CD14-positive monocyte (primary cell): ENCODE measurements at regions not wholly inside any gene's neighbourhood (a gene's known extent, or its start where the extent isn't known, plus 50 kb on each side); places are given as distances from the start of the nearest gene placed in this dataset.

Experiments
- DNase-seq, 3 donors: peaks; one replicate each; pipeline ENCODE4 v3.0.0-alpha.2; 2011 to 2022
- H2AFZ ChIP-seq: 2 replicates; pipeline ENCODE4 v1.6.0; 2012; ENCODE audit warnings: mild to moderate bottlenecking, low read depth, low read length, inconsistent platforms; ENCODE audit not compliant: insufficient read depth, poor library complexity, severe bottlenecking
- H3K27ac ChIP-seq, 2 donors: 1 replicate in 1 of 2; 2 replicates in 1 of 2; pipeline ENCODE4 v1.5.1; 2012 to 2013; ENCODE audit warnings: low read length in 2 of 2, control low read depth in 1 of 2, inconsistent platforms in 1 of 2, low read depth in 1 of 2, mild to moderate bottlenecking in 1 of 2
- H3K27me3 ChIP-seq, 2 donors: one replicate each; pipeline versions ENCODE4 v1.6.0 to v1.6.1; 2011 to 2013; ENCODE audit warnings: low read length in 2 of 2; ENCODE audit not compliant: control insufficient read depth in 2 of 2, insufficient read depth in 2 of 2
- H3K36me3 ChIP-seq, 2 donors: replicated peaks in 1 of 2; 1 replicate in 1 of 2; 2 replicates in 1 of 2; pipeline versions ENCODE4 v1.5.1 to v1.6.1; 2012 to 2013; ENCODE audit warnings: low read length in 2 of 2, control low read depth in 1 of 2, inconsistent platforms in 1 of 2, mild to moderate bottlenecking in 1 of 2; ENCODE audit not compliant: insufficient read depth in 2 of 2, control insufficient read depth in 1 of 2
- H3K4me1 ChIP-seq, 2 donors: 1 replicate in 1 of 2; 2 replicates in 1 of 2; pipeline versions ENCODE4 v1.5.1 to v1.6.1; 2012 to 2013; ENCODE audit warnings: low read length in 2 of 2, control low read depth in 1 of 2, inconsistent platforms in 1 of 2, mild to moderate bottlenecking in 1 of 2, moderate library complexity in 1 of 2; ENCODE audit not compliant: insufficient read depth in 2 of 2, control insufficient read depth in 1 of 2
- H3K4me2 ChIP-seq: replicated peaks from 2 replicates; pipeline ENCODE3; 2012; ENCODE audit warnings: low read length, moderate library complexity, mild to moderate bottlenecking; ENCODE audit not compliant: poor library complexity, severe bottlenecking; ENCODE audit errors: extremely low read depth
- H3K4me3 ChIP-seq, 3 experiments: fragments of 200-600 bp in 1 of 3; sonication (generic) in 1 of 3; replicated peaks in 1 of 3; 1 replicate in 2 of 3; 2 replicates in 1 of 3; pipeline ENCODE4 v1.5.1; 2011 to 2013; ENCODE audit warnings: low read length in 3 of 3, mild to moderate bottlenecking in 3 of 3, control low read depth in 2 of 3, low read depth in 2 of 3, inconsistent platforms in 1 of 3, moderate library complexity in 1 of 3
- H3K79me2 ChIP-seq: 2 replicates; pipeline ENCODE4 v1.6.0; 2012; ENCODE audit warnings: mild to moderate bottlenecking, control low read depth, inconsistent platforms, low read length, moderate library complexity; ENCODE audit not compliant: insufficient read depth
- H3K9ac ChIP-seq: 2 replicates; pipeline ENCODE4 v1.6.0; 2017; ENCODE audit warnings: low read length, mild to moderate bottlenecking; ENCODE audit not compliant: insufficient read depth, poor library complexity, severe bottlenecking
- H3K9me3 ChIP-seq, 2 donors: replicated peaks in 1 of 2; 1 replicate in 1 of 2; 2 replicates in 1 of 2; pipeline versions ENCODE4 v1.5.1 to v1.6.1; 2012 to 2013; ENCODE audit warnings: low read length in 2 of 2, control low read depth in 1 of 2; ENCODE audit not compliant: control insufficient read depth in 1 of 2, insufficient read depth in 1 of 2
- H4K20me1 ChIP-seq: 2 replicates; pipeline ENCODE4 v1.6.0; 2012; ENCODE audit warnings: mild to moderate bottlenecking, low read length, control low read depth, moderate library complexity; ENCODE audit not compliant: insufficient read depth
- H3K27ac Mint-ChIP-seq, 7 donors: one replicate each; pipeline ENCODE4 v1.8.0; 2020; ENCODE audit warnings: mild to moderate bottlenecking in 7 of 7, mixed read lengths in 7 of 7, moderate library complexity in 6 of 7, inconsistent platforms in 2 of 7
- H3K27me3 Mint-ChIP-seq, 3 donors: one replicate each; pipeline ENCODE4 v1.8.0; 2021 to 2022; ENCODE audit warnings: low read depth in 3 of 3, mild to moderate bottlenecking in 3 of 3, mixed read lengths in 3 of 3, moderate library complexity in 3 of 3, inconsistent platforms in 1 of 3
- H3K36me3 Mint-ChIP-seq, 2 donors: one replicate each; pipeline ENCODE4 v1.8.0; 2020; ENCODE audit warnings: mixed read lengths in 2 of 2, inconsistent platforms in 1 of 2, mild to moderate bottlenecking in 1 of 2
- H3K4me1 Mint-ChIP-seq: one replicate; pipeline ENCODE4 v1.8.0; 2020; ENCODE audit warnings: mild to moderate bottlenecking, mixed read lengths
- H3K4me3 Mint-ChIP-seq, 2 donors: one replicate each; pipeline ENCODE4 v1.8.0; 2020; ENCODE audit warnings: mild to moderate bottlenecking in 2 of 2, mixed read lengths in 2 of 2, moderate library complexity in 1 of 2
- H3K9me3 Mint-ChIP-seq, 7 donors: one replicate each; pipeline ENCODE4 v1.8.0; 2020 to 2022; ENCODE audit warnings: mixed read lengths in 7 of 7, mild to moderate bottlenecking in 6 of 7, moderate library complexity in 6 of 7, inconsistent platforms in 2 of 7
- WGBS: methylation state at CpG from one replicate; pipeline ENCODE4 v1.1.5; 2013; ENCODE audit warnings: missing lambda C conversion rate; ENCODE audit not compliant: insufficient coverage; 5-methylcytosine and 5-hydroxymethylcytosine counted together
- intact Hi-C, 2 donors: fragments of 100-400 bp; cut with micrococcal nuclease; formaldehyde crosslinking; loops; one replicate each; pipeline versions ENCODE4 v1.15.0 to v1.15.1; 2023
- TF ChIP-seq, protein P1 (sequence below): fragments of 200-600 bp; IDR thresholded peaks from one replicate; pipeline ENCODE4 v1.8.0; 2022; ENCODE audit warnings: antibody characterized with exemption, mild to moderate bottlenecking

DNA sequence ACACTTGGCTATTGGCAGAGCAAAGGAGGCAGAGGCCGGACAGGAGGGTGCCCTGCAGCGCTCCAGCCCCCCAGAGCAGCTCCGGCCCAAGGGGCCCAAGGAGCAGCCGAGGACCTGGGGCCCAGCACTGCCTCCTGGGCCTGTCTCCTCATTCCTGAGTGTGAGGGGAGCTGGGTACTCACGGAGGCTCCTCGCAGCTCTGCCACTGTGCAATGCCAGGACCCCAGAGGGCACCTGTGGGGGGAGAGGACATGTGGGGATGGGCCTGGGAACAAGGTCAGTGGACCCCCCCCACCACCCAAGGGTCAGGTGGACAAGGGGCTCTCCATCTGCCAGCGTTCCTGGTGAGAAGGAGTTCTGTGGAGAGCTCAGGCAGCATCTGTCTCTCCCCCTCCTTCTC lies 192.6 kb upstream of the PPP1R26 start:
- H3K4me2 ChIP-seq, result no peak overlapping the region
- WGBS, result 86% methylated on average over 4 of the region's 7 CpGs
- no peaks in the 10 kb centered on the region for H3K36me3 ChIP-seq
- Mint-ChIP-seq H3K4me1 (no peaks in the 10 kb centered on the region), H3K36me3 (no peaks in the 10 kb centered on the region), H3K27me3 (peaks cover 5 to 14% (median 13%) of the 10 kb centered on the region in 3 donors), H3K4me3 (no peak overlapping the region), H3K9me3 (peaks cover 1 to 23% (median 12%) of the 10 kb centered on the region in 7 donors), H3K27ac (no peak overlapping the region)
- no peak overlapping the region for H3K27ac ChIP-seq
- peaks cover 0 to 20% of the 10 kb centered on the region in 2 donors for H3K9me3 ChIP-seq
- TF ChIP-seq, protein P1, sequence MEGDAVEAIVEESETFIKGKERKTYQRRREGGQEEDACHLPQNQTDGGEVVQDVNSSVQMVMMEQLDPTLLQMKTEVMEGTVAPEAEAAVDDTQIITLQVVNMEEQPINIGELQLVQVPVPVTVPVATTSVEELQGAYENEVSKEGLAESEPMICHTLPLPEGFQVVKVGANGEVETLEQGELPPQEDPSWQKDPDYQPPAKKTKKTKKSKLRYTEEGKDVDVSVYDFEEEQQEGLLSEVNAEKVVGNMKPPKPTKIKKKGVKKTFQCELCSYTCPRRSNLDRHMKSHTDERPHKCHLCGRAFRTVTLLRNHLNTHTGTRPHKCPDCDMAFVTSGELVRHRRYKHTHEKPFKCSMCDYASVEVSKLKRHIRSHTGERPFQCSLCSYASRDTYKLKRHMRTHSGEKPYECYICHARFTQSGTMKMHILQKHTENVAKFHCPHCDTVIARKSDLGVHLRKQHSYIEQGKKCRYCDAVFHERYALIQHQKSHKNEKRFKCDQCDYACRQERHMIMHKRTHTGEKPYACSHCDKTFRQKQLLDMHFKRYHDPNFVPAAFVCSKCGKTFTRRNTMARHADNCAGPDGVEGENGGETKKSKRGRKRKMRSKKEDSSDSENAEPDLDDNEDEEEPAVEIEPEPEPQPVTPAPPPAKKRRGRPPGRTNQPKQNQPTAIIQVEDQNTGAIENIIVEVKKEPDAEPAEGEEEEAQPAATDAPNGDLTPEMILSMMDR, result no peak
- no peaks in the 10 kb centered on the region for H3K27me3 ChIP-seq
- H3K4me3 ChIP-seq, result no peak overlapping the region
- H3K4me1 ChIP-seq, result no peaks in the 10 kb centered on the region
- intact Hi-C loops, result no loop called here
- no peaks in the 10 kb centered on the region for H4K20me1 ChIP-seq
- DNase-seq, result no peak
- no peak overlapping the region for H2AFZ ChIP-seq
- H3K9ac ChIP-seq, result no peak overlapping the region
- no peaks in the 10 kb centered on the region for H3K79me2 ChIP-seq

DNA sequence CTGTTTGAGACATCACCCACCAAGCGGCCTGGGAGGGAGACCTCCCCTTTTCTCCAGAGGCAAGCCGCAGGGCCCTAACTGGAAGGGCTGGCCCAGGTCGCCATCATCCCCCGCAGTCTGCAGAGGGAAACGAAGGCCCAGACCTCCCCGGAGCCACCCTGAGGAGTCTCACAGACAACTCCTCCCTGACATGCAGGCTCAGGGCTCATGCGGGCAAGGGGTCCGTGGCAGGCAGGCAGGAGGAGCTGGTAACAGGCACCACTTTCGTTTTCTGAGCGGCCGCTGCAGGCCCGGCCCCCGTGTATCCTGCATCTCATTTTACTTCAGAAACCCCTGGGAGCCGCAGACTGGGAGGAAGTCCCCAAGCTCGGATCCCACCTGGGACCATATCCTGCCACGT lies 192.0 kb upstream of the PPP1R26 start:
- TF ChIP-seq, protein P1, result no peak
- Histone ChIP-seq H3K27ac (no peak overlapping the region), H4K20me1 (no peaks in the 10 kb centered on the region), H3K9ac (no peak overlapping the region), H3K27me3 (no peaks in the 10 kb centered on the region), H3K4me2 (no peak overlapping the region), H3K4me1 (no peaks in the 10 kb centered on the region), H3K79me2 (no peaks in the 10 kb centered on the region), H3K4me3 (no peak overlapping the region), H2AFZ (no peak overlapping the region), H3K36me3 (no peaks in the 10 kb centered on the region), H3K9me3 (peaks cover 0 to 20% of the 10 kb centered on the region in 2 donors)
- WGBS, result 79% methylated on average over 9 of the region's 16 CpGs
- H3K4me1 Mint-ChIP-seq, result no peaks in the 10 kb centered on the region
- intact Hi-C loops, result no loop called here
- H3K27ac Mint-ChIP-seq, result no peak overlapping the region
- no peak for DNase-seq
- no peaks in the 10 kb centered on the region for H3K36me3 Mint-ChIP-seq
- peaks cover 1 to 23% (median 12%) of the 10 kb centered on the region in 7 donors for H3K9me3 Mint-ChIP-seq
- H3K4me3 Mint-ChIP-seq, result no peak overlapping the region
- H3K27me3 Mint-ChIP-seq, result peaks cover 1 to 13% (median 13%) of the 10 kb centered on the region in 3 donors
